C4-2B (cell line): ENCODE measurements at regions not wholly inside any gene's neighbourhood (a gene's known extent, or its start where the extent isn't known, plus 50 kb on each side); places are given as distances from the start of the nearest gene placed in this dataset.

Source experiments
- H3K27ac ChIP-seq: fragments of 450-650 bp; 2 replicates; pipeline ENCODE4 v1.5.1; 2017
- CTCF ChIP-seq: fragments of 450-650 bp; conservative IDR thresholded peaks from 2 replicates; pipeline ENCODE4 v1.5.1; 2017; ENCODE audit warnings: mild to moderate bottlenecking
- ZFX ChIP-seq: fragments of 450-650 bp; IDR thresholded peaks from 2 replicates; pipeline ENCODE4 v1.6.1; 2017

- TF ChIP-seq CTCF = no peak
- no peak for TF ChIP-seq ZFX
- H3K27ac ChIP-seq = no peak overlapping the region
These were observed 103.5 kb upstream of the PTPRT start for GRCh38 chr20:43293068-43293786.

GRCh38 chr20:43292222-43292621 is 102.5 kb upstream of the PTPRT start:
- H3K27ac ChIP-seq = no peak overlapping the region
- TF ChIP-seq CTCF (no peak), ZFX (no peak)

- no peak overlapping the region for H3K27ac ChIP-seq
- no peak for TF ChIP-seq ZFX
- no peak for TF ChIP-seq CTCF
These were observed 97.9 kb upstream of the PTPRT start for GRCh38 chr20:43287637-43288036.

- no peak overlapping the region for H3K27ac ChIP-seq
- TF ChIP-seq ZFX = no peak
- no peak for TF ChIP-seq CTCF
These were observed 95.5 kb upstream of the PTPRT start for GRCh38 chr20:43285170-43285569.

GRCh38 chr20:43284486-43284885 is 94.8 kb upstream of the PTPRT start:
- TF ChIP-seq ZFX = no peak
- no peak for TF ChIP-seq CTCF
- no peak overlapping the region for H3K27ac ChIP-seq

GRCh38 chr20:43283126-43283525 is 93.4 kb upstream of the PTPRT start:
- no peak overlapping the region for H3K27ac ChIP-seq
- TF ChIP-seq CTCF = no peak
- TF ChIP-seq ZFX = no peak

GRCh38 chr20:43271980-43272379 is 82.3 kb upstream of the PTPRT start:
- H3K27ac ChIP-seq = no peak overlapping the region
- TF ChIP-seq CTCF (no peak), ZFX (no peak)
